Keratinocyte (primary cell): ENCODE measurements at regions not wholly inside any gene's neighbourhood (a gene's known extent, or its start where the extent isn't known, plus 50 kb on each side); places are given as distances from the start of the nearest gene placed in this dataset.
"Not testable (repeated sequence)": the region's sequence is repeated elsewhere in the genome, so short reads cannot be mapped to it uniquely, and the experiment has no call there.

ENCODE experiments used
- DNase-seq: peaks from one replicate; pipeline ENCODE4 v3.0.0-alpha.2; 2011; ENCODE audit warnings: low read depth, missing footprints, low spot score
- FAIRE-seq: peaks from 2 replicates; lab custom pipeline; 2011; peaks lifted over from hg19 to GRCh38; lab: Jason Lieb, UNC
- H2AFZ ChIP-seq: 2 replicates; pipeline ENCODE4 v1.6.0; 2012; ENCODE audit warnings: low read length, control low read depth, inconsistent platforms; ENCODE audit not compliant: control insufficient read depth
- H3K27ac ChIP-seq: 2 replicates; pipeline ENCODE4 v1.5.1; 2011; ENCODE audit warnings: low read length; ENCODE audit not compliant: control insufficient read depth, insufficient read depth
- H3K27me3 ChIP-seq: 3 replicates; pipeline ENCODE4 v1.6.0; 2011; ENCODE audit warnings: low read length; ENCODE audit not compliant: control insufficient read depth, insufficient read depth; ENCODE audit errors: extremely low read depth
- H3K36me3 ChIP-seq, 2 experiments: 2 replicates in 1 of 2; 3 replicates in 1 of 2; pipeline ENCODE4 v1.5.1; 2011; ENCODE audit warnings: low read length in 2 of 2, mild to moderate bottlenecking in 1 of 2; ENCODE audit not compliant: control insufficient read depth in 2 of 2, insufficient read depth in 2 of 2; ENCODE audit errors: extremely low read depth in 1 of 2
- H3K4me1 ChIP-seq: 3 replicates; pipeline ENCODE4 v1.5.1; 2011; ENCODE audit warnings: low read length; ENCODE audit not compliant: control insufficient read depth, insufficient read depth; ENCODE audit errors: extremely low read depth
- H3K4me2 ChIP-seq: 3 replicates; pipeline ENCODE4 v1.6.0; 2011; ENCODE audit warnings: low read depth, low read length; ENCODE audit not compliant: control insufficient read depth, insufficient read depth; ENCODE audit errors: extremely low read depth
- H3K4me3 ChIP-seq, 3 experiments: fragments of 200-600 bp in 1 of 3; sonication (generic) in 1 of 3; 2 replicates in 2 of 3; 3 replicates in 1 of 3; pipeline ENCODE4 v1.5.1; 2011 to 2016; ENCODE audit warnings: low read length in 3 of 3, mild to moderate bottlenecking in 3 of 3, control low read depth in 2 of 3, inconsistent platforms in 1 of 3, low read depth in 1 of 3, mixed read lengths in 1 of 3, mixed run types in 1 of 3, moderate library complexity in 1 of 3; ENCODE audit not compliant: control insufficient read depth in 2 of 3, insufficient read depth in 2 of 3; ENCODE audit errors: extremely low read depth in 1 of 3
- H3K79me2 ChIP-seq: 2 replicates; pipeline ENCODE4 v1.6.0; 2012; ENCODE audit warnings: low read length; ENCODE audit not compliant: control insufficient read depth, insufficient read depth
- H3K9ac ChIP-seq: 3 replicates; pipeline ENCODE4 v1.6.0; 2011; ENCODE audit warnings: low read length; ENCODE audit not compliant: control insufficient read depth, insufficient read depth; ENCODE audit errors: extremely low read depth
- H3K9me1 ChIP-seq: 3 replicates; pipeline ENCODE4 v1.6.0; 2011; ENCODE audit warnings: low read length; ENCODE audit not compliant: control insufficient read depth, insufficient read depth; ENCODE audit errors: extremely low read depth
- H3K9me3 ChIP-seq: 2 replicates; pipeline ENCODE4 v1.5.1; 2012; ENCODE audit warnings: low read depth, low read length; ENCODE audit not compliant: control insufficient read depth
- H4K20me1 ChIP-seq: 3 replicates; pipeline ENCODE4 v1.6.0; 2011; ENCODE audit warnings: low read length; ENCODE audit not compliant: control insufficient read depth, insufficient read depth; ENCODE audit errors: extremely low read depth
- CTCF ChIP-seq, 3 experiments: IDR thresholded peaks in 1 of 3; conservative IDR thresholded peaks in 1 of 3; optimal IDR thresholded peaks in 1 of 3; 2 replicates in 2 of 3; 3 replicates in 1 of 3; pipeline versions ENCODE3 to v1.5.1; 2011; ENCODE audit warnings: low read length in 3 of 3, mild to moderate bottlenecking in 3 of 3, moderate library complexity in 2 of 3, control low read depth in 1 of 3, inconsistent platforms in 1 of 3; ENCODE audit not compliant: insufficient read depth in 2 of 3; ENCODE audit errors: extremely low read depth in 1 of 3
- EZH2 ChIP-seq: IDR thresholded peaks from one replicate; pipeline ENCODE4 v1.6.1; 2012; ENCODE audit warnings: inconsistent platforms, mild to moderate bottlenecking, low read length, moderate library complexity
- dilution Hi-C: fragments of 300-500 bp; cut with MboI; formaldehyde crosslinking; loops from one replicate; pipeline ENCODE4 v1.7.0; 2020; ENCODE audit warnings: low sequenced_read_pairs; ENCODE audit not compliant: extremely low pct_ligation_motif_present

GRCh38 chr2:111671426-111672150, 212.4 kb downstream of the ANAPC1 start:
- no peak overlapping the region for H3K4me2 ChIP-seq
- no peaks in the 10 kb centered on the region for H3K4me1 ChIP-seq
- dilution Hi-C loops: no loop called here
- no peak overlapping the region for H3K4me3 ChIP-seq
- H4K20me1 ChIP-seq: no peaks in the 10 kb centered on the region
- no peaks in the 10 kb centered on the region for H3K9me1 ChIP-seq
- no peak overlapping the region for H3K27ac ChIP-seq
- no peak for TF ChIP-seq CTCF (optimal IDR thresholded peaks at IDR 0.05 in 1 of 3, IDR thresholded peaks at IDR 0.05 in 1 of 3, conservative IDR thresholded peaks at IDR 0.05 in 1 of 3; ENCODE audit: extremely low read depth in 1 of 3, insufficient read depth in 2 of 3, low read length in 3 of 3)
- TF ChIP-seq EZH2: no peak
- H3K36me3 ChIP-seq: no peaks in the 10 kb centered on the region
- H3K9me3 ChIP-seq: no peaks in the 10 kb centered on the region
- no peak overlapping the region for H3K9ac ChIP-seq
- H2AFZ ChIP-seq: no peak overlapping the region
- H3K79me2 ChIP-seq: no peaks in the 10 kb centered on the region
- FAIRE-seq: no peak
- no peak for DNase-seq
- H3K27me3 ChIP-seq: no peaks in the 10 kb centered on the region

GRCh38 chr2:111672641-111673040, 211.4 kb downstream of the ANAPC1 start:
- H3K27me3 ChIP-seq, H3K4me1 ChIP-seq, H2AFZ ChIP-seq, H3K79me2 ChIP-seq, H3K27ac ChIP-seq, H3K36me3 ChIP-seq, dilution Hi-C loops, FAIRE-seq, H3K9me3 ChIP-seq, H3K4me3 ChIP-seq, H3K4me2 ChIP-seq, H4K20me1 ChIP-seq, DNase-seq, H3K9ac ChIP-seq, H3K9me1 ChIP-seq: not testable (repeated sequence)

- no peaks in the 10 kb centered on the region for H3K36me3 ChIP-seq
- H3K9me3 ChIP-seq: no peaks in the 10 kb centered on the region
- no peaks in the 10 kb centered on the region for H4K20me1 ChIP-seq
- no peaks in the 10 kb centered on the region for H3K79me2 ChIP-seq
- no peak for TF ChIP-seq EZH2
- TF ChIP-seq CTCF (optimal IDR thresholded peaks at IDR 0.05 in 1 of 3, IDR thresholded peaks at IDR 0.05 in 1 of 3, conservative IDR thresholded peaks at IDR 0.05 in 1 of 3; ENCODE audit: extremely low read depth in 1 of 3, insufficient read depth in 2 of 3, low read length in 3 of 3): no peak
- no peak for FAIRE-seq
- H3K4me3 ChIP-seq: no peak overlapping the region
- no peak overlapping the region for H3K4me2 ChIP-seq
- H2AFZ ChIP-seq: no peak overlapping the region
- H3K27ac ChIP-seq: no peak overlapping the region
- no peaks in the 10 kb centered on the region for H3K4me1 ChIP-seq
- H3K27me3 ChIP-seq: no peaks in the 10 kb centered on the region
- H3K9ac ChIP-seq: no peak overlapping the region
- no peak for DNase-seq
- dilution Hi-C loops: no loop called here
- no peaks in the 10 kb centered on the region for H3K9me1 ChIP-seq
Measured at GRCh38 chr2:111673526-111673925, 210.5 kb downstream of the ANAPC1 start.
